ENCODE measurements at regions not wholly inside any gene's neighbourhood (a gene's known extent, or its start where the extent isn't known, plus 50 kb on each side); places are given as distances from the start of the nearest gene placed in this dataset.

DNA sequence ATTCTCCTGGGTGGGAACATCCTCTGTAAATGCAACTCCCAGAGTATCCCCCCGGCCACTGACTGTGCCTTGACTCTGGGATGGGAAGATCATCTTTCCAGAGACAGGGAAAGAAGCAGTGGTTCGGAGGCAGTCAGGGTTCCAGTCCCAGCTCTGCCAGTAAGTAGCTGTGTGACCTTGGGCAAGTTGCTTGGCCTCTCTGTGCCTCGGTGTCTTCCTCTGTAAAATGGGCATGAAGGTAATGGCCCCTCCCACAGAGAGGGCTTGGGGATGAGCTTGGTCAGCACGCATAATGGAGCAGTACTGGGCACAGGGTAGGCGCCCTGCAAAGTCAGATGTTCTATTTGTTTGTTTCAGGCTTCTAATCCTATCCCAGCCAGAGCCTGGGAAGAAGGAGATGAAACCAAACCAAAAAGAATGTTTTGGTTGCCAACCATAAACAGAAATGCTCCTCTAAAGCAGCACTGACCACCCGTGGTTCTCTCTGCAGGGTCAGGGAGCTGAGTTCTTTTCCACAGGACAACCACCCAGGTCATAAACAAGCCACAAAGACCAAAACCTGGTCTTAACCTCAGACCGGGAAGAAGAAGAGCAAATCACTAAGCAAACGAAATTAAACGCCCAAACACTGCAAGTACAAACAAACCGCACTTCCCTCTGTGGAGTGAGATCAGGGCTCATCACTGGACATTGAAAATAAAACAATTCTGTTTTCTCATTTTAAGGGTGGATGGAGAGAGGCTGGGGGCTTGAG lies 381.0 kb upstream of the SULF2 start:
- Mint-ChIP-seq H3K4me1 (peaks cover 34% of the 10 kb centered on the region), H3K9me3 (no peaks in the 10 kb centered on the region), H3K27ac (no peak overlapping the region), H3K27me3 (ENCODE audit: insufficient read depth, low read depth) (peaks cover 4% of the 10 kb centered on the region), H3K36me3 (no peaks in the 10 kb centered on the region), H3K4me3 (no peak overlapping the region)
- Histone ChIP-seq H2AFZ (replicated peaks) (no peak overlapping the region), H3K9me3 (ENCODE audit: low read depth) (no peaks in the 10 kb centered on the region), H3K79me2 (ENCODE audit: low read depth) (no peaks in the 10 kb centered on the region), H4K20me1 (ENCODE audit: low read depth) (no peaks in the 10 kb centered on the region), H3K4me1 (no peaks in the 10 kb centered on the region), H3F3A (ENCODE audit: low read depth) (no peaks in the 10 kb centered on the region), H3K27me3 (no peaks in the 10 kb centered on the region), H3K27ac (no peak overlapping the region), H3K4me2 (no peak overlapping the region), H3K36me3 (no peaks in the 10 kb centered on the region), H3K4me3 (no peak overlapping the region), H3K9ac (no peak overlapping the region)
- TF ChIP-seq EZH2 (IDR thresholded peaks at IDR 0.05), result no peak
- no peak for TF ChIP-seq EZH2phosphoT487 (IDR thresholded peaks at IDR 0.05)
- TF ChIP-seq, protein P1, sequence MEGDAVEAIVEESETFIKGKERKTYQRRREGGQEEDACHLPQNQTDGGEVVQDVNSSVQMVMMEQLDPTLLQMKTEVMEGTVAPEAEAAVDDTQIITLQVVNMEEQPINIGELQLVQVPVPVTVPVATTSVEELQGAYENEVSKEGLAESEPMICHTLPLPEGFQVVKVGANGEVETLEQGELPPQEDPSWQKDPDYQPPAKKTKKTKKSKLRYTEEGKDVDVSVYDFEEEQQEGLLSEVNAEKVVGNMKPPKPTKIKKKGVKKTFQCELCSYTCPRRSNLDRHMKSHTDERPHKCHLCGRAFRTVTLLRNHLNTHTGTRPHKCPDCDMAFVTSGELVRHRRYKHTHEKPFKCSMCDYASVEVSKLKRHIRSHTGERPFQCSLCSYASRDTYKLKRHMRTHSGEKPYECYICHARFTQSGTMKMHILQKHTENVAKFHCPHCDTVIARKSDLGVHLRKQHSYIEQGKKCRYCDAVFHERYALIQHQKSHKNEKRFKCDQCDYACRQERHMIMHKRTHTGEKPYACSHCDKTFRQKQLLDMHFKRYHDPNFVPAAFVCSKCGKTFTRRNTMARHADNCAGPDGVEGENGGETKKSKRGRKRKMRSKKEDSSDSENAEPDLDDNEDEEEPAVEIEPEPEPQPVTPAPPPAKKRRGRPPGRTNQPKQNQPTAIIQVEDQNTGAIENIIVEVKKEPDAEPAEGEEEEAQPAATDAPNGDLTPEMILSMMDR (IDR thresholded peaks at IDR 0.05), result no peak
- DNase-seq (ENCODE audit: low spot score), result no peak

DNA sequence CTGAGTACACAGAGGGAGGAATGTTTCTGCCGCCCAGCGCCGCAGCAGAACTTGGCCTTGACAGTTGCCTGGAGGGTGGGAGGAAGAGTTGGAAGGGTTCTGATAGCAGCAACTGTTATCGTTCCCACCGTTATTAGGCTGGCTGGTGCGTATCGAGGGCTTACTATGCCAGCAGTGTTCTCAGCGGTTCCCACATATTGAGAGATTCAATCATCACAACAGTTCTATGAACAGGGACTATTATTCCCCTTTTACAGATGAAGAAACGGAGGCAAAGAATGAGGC lies 380.1 kb upstream of the SULF2 start:
- DNase-seq (ENCODE audit: low spot score), result no peak
- H3K4me1 ChIP-seq, result no peaks in the 10 kb centered on the region
- H2AFZ ChIP-seq (replicated peaks), result no peak overlapping the region
- no peak overlapping the region for H3K4me2 ChIP-seq
- no peak overlapping the region for H3K4me3 ChIP-seq
- peak overlapping the region; percentile 11 for H3K4me3 Mint-ChIP-seq
- no peak overlapping the region for H3K9ac ChIP-seq
- H3K79me2 ChIP-seq (ENCODE audit: low read depth), result no peaks in the 10 kb centered on the region
- H3K27ac Mint-ChIP-seq, result peak overlapping the region; percentile 27
- H4K20me1 ChIP-seq (ENCODE audit: low read depth), result no peaks in the 10 kb centered on the region
- H3F3A ChIP-seq (ENCODE audit: low read depth), result no peaks in the 10 kb centered on the region
- H3K9me3 ChIP-seq (ENCODE audit: low read depth), result no peaks in the 10 kb centered on the region
- no peaks in the 10 kb centered on the region for H3K27me3 Mint-ChIP-seq (ENCODE audit: insufficient read depth, low read depth)
- H3K36me3 Mint-ChIP-seq, result no peaks in the 10 kb centered on the region
- no peaks in the 10 kb centered on the region for H3K27me3 ChIP-seq
- H3K9me3 Mint-ChIP-seq, result no peaks in the 10 kb centered on the region
- H3K36me3 ChIP-seq, result no peaks in the 10 kb centered on the region
- peaks cover 30% of the 10 kb centered on the region for H3K4me1 Mint-ChIP-seq
- TF ChIP-seq, protein P1 (IDR thresholded peaks at IDR 0.05), result no peak
- TF ChIP-seq EZH2 (IDR thresholded peaks at IDR 0.05) (no peak), EZH2phosphoT487 (IDR thresholded peaks at IDR 0.05) (no peak)
- H3K27ac ChIP-seq, result no peak overlapping the region

DNA sequence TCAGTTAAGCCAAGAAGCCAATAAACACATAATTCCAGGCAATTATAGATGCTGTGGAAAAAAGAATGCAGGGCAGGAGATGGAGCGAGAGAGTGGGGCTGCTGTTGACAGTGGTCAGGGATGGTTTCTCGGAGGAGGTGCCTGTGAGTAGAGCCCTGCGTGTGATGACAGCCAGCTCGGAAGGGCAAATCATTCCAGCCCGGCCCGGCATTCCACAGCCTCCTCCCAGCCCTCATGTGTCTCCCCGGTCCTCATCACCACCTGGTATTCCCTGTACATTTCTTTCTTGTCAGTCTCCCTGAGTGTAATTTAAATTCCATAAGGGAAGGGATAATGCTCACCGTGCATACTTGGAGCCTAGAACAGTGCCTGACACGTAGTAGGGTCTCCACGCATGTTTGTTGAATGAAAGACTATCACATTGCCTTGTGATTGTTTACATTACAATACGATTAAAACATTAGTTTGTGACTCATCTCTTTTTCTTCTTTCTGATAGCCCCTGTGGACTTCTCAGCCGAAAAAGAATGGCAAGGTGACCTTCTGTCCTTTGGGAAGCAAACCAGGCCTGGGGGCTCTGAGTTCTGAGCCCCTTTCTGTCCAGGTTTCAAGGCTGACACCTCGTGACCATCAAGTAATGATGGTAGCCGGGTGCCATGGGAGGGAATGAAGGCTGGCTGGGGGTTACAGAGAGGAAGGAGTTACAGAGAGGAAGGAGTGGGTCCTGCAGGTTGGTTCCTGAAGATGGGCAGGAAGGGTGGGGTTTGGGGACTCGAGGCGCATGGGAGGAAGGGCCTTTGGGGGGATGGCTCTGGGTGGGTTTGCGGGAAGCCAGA lies 379.5 kb upstream of the SULF2 start:
- Histone ChIP-seq H2AFZ (replicated peaks) (no peak overlapping the region), H4K20me1 (ENCODE audit: low read depth) (no peaks in the 10 kb centered on the region), H3K36me3 (no peaks in the 10 kb centered on the region), H3K4me3 (no peak overlapping the region), H3K4me1 (no peaks in the 10 kb centered on the region), H3K9ac (no peak overlapping the region), H3K27ac (no peak overlapping the region), H3K4me2 (no peak overlapping the region), H3K27me3 (no peaks in the 10 kb centered on the region), H3K79me2 (ENCODE audit: low read depth) (no peaks in the 10 kb centered on the region), H3F3A (ENCODE audit: low read depth) (no peaks in the 10 kb centered on the region), H3K9me3 (ENCODE audit: low read depth) (no peaks in the 10 kb centered on the region)
- H3K4me3 Mint-ChIP-seq, result no peak overlapping the region
- TF ChIP-seq, protein P1 (IDR thresholded peaks at IDR 0.05), result no peak
- TF ChIP-seq EZH2 (IDR thresholded peaks at IDR 0.05) (no peak), EZH2phosphoT487 (IDR thresholded peaks at IDR 0.05) (no peak)
- peaks cover under 1% of the 10 kb centered on the region for H3K27me3 Mint-ChIP-seq (ENCODE audit: insufficient read depth, low read depth)
- H3K27ac Mint-ChIP-seq, result peak overlapping the region; percentile 27
- H3K4me1 Mint-ChIP-seq, result peaks cover 30% of the 10 kb centered on the region
- H3K9me3 Mint-ChIP-seq, result no peaks in the 10 kb centered on the region
- DNase-seq (ENCODE audit: low spot score), result no peak
- no peaks in the 10 kb centered on the region for H3K36me3 Mint-ChIP-seq
